NB4 (cell line): ENCODE measurements at regions not wholly inside any gene's neighbourhood (a gene's known extent, or its start where the extent isn't known, plus 50 kb on each side); places are given as distances from the start of the nearest gene placed in this dataset.

Experiments used
- MYC ChIP-seq: IDR thresholded peaks from 2 replicates; pipeline ENCODE4 v1.6.1; 2011; ENCODE audit warnings: low read depth, low read length
- POLR2A ChIP-seq: IDR thresholded peaks from 2 replicates; pipeline ENCODE4 v1.6.1; 2011; ENCODE audit warnings: mild to moderate bottlenecking; ENCODE audit not compliant: insufficient read length; ENCODE audit errors: extremely low read depth
- TF ChIP-seq, protein P1 (sequence below): IDR thresholded peaks from one replicate; pipeline ENCODE4 v1.5.1; 2012; ENCODE audit warnings: low read depth, low read length

GRCh38 chr3:176439729-176440128, 757.6 kb downstream of the TBL1XR1 start:
- TF ChIP-seq, protein P1, sequence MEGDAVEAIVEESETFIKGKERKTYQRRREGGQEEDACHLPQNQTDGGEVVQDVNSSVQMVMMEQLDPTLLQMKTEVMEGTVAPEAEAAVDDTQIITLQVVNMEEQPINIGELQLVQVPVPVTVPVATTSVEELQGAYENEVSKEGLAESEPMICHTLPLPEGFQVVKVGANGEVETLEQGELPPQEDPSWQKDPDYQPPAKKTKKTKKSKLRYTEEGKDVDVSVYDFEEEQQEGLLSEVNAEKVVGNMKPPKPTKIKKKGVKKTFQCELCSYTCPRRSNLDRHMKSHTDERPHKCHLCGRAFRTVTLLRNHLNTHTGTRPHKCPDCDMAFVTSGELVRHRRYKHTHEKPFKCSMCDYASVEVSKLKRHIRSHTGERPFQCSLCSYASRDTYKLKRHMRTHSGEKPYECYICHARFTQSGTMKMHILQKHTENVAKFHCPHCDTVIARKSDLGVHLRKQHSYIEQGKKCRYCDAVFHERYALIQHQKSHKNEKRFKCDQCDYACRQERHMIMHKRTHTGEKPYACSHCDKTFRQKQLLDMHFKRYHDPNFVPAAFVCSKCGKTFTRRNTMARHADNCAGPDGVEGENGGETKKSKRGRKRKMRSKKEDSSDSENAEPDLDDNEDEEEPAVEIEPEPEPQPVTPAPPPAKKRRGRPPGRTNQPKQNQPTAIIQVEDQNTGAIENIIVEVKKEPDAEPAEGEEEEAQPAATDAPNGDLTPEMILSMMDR, result no peak
- TF ChIP-seq MYC (no peak), POLR2A (no peak)
